ENCODE measurements at regions not wholly inside any gene's neighbourhood (a gene's known extent, or its start where the extent isn't known, plus 50 kb on each side); places are given as distances from the start of the nearest gene placed in this dataset.

DNA sequence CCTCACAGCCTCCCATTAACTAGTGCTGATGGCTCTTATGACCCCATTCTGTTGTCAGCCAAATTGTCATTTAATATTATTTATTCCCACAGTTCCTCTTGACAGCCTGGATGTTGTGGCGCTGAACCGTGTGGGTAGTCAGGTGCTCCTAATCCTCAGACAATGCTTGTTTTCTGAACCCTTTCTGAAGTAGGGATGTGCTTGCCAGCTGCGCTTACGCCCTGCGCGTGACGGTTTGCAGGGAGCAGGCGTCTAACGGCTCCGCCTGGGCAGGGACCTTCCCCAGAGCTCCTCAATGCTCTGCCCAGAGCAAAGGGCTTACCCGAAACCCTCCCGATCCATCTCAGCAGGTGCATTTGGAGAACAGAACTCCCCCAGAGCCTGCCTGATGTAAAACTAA is 358.2 kb upstream of the MYT1L start:
- Histone ChIP-seq H3K4me1 (ENCODE audit: control insufficient read depth in 5 of 5, insufficient read depth in 5 of 5, low read length in 5 of 5) (no peaks in the 10 kb centered on the region), H3K4me3 (ENCODE audit: low read depth in 1 of 5, low read length in 5 of 5) (no peak overlapping the region), H3K27ac (ENCODE audit: low read depth, low read length) (no peak overlapping the region), H3K9ac (ENCODE audit: low read length in 5 of 5) (no peak overlapping the region), H3K36me3 (ENCODE audit: control insufficient read depth in 5 of 5, insufficient read depth in 5 of 5, low read length in 5 of 5) (no peaks in the 10 kb centered on the region), H3K9me3 (ENCODE audit: control insufficient read depth in 5 of 5, low read length in 5 of 5) (no peaks in the 10 kb centered on the region), H3K27me3 (ENCODE audit: control insufficient read depth in 5 of 5, insufficient read depth in 4 of 5, low read length in 5 of 5) (peaks cover 9 to 20% (median 15%) of the 10 kb centered on the region in 5 donors)

DNA sequence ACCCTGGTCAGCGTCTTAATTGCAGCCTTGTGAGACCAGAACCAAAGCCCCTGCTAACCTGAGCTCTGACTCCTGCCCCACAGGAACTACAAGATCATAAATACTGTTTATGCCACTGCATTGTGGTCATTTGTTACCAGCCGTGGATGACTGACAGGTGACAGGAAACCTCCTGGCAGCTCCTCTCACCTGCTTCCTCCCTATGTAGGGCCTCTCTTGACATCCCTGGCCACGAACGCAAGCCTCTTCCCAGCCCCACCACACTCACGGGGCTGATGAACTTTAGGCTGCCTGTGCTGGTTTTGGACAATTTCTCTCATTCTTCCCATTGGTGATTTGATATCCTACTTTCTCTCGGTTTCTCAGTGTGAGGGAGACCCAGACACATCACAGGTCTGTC is 357.2 kb upstream of the MYT1L start:
- no peaks in the 10 kb centered on the region for H3K4me1 ChIP-seq (ENCODE audit: control insufficient read depth in 5 of 5, insufficient read depth in 5 of 5, low read length in 5 of 5)

DNA sequence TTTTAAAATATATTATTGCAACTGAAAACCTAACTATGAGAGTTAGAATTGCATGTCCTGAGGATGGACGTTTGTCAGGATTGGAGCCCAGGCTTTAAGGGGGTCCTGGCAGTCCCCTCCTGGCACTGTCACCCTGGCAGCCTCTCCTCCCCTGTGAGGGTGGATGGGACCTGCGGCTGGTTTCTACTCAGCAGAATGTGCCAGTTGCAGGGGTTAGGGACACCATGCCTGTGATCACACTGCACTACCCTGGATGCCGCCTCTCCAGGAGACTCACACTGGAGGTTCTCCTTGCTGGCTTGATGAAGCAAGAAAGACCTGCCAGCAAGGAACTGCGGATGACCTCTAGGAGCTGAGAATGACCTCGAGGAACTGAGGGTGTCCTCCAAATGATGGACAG is 356.7 kb upstream of the MYT1L start:
- Histone ChIP-seq H3K27ac (ENCODE audit: low read depth, low read length) (no peak overlapping the region), H3K4me1 (ENCODE audit: control insufficient read depth in 5 of 5, insufficient read depth in 5 of 5, low read length in 5 of 5) (no peaks in the 10 kb centered on the region), H3K9me3 (ENCODE audit: control insufficient read depth in 5 of 5, low read length in 5 of 5) (no peaks in the 10 kb centered on the region), H3K9ac (ENCODE audit: low read length in 5 of 5) (no peak overlapping the region), H3K27me3 (ENCODE audit: control insufficient read depth in 5 of 5, insufficient read depth in 4 of 5, low read length in 5 of 5) (peaks cover 3 to 18% (median 9%) of the 10 kb centered on the region in 5 donors), H3K36me3 (ENCODE audit: control insufficient read depth in 5 of 5, insufficient read depth in 5 of 5, low read length in 5 of 5) (no peaks in the 10 kb centered on the region), H3K4me3 (ENCODE audit: low read depth in 1 of 5, low read length in 5 of 5) (no peak overlapping the region)

More for the DNA sequence above, 357.2 kb upstream of the MYT1L start:
- Histone ChIP-seq H3K4me3 (ENCODE audit: low read depth in 1 of 5, low read length in 5 of 5) (no peak overlapping the region), H3K9ac (ENCODE audit: low read length in 5 of 5) (no peak overlapping the region), H3K36me3 (ENCODE audit: control insufficient read depth in 5 of 5, insufficient read depth in 5 of 5, low read length in 5 of 5) (no peaks in the 10 kb centered on the region), H3K9me3 (ENCODE audit: control insufficient read depth in 5 of 5, low read length in 5 of 5) (no peaks in the 10 kb centered on the region), H3K27ac (ENCODE audit: low read depth, low read length) (no peak overlapping the region), H3K27me3 (ENCODE audit: control insufficient read depth in 5 of 5, insufficient read depth in 4 of 5, low read length in 5 of 5) (peaks cover 5 to 18% (median 13%) of the 10 kb centered on the region in 5 donors)

DNA sequence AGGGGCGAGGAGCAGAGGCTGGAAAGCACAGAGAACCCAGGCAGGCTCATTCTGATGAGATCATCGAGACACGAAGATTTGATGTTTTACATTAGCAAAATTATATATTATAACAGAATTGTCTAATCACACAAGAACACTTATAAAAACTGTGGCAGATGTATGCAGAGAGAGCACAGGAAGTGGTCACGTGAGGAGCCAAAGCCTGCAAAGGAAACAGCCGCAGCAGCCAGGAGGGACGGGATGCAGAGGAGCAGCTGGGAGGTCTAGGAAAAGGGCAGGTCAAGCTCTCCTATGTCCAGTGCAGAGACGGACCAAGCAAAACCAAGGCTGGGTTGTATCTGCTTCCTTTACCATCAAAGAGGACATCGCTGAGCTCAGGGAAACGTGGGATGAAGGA is 355.1 kb upstream of the MYT1L start:
- H3K4me1 ChIP-seq (ENCODE audit: control insufficient read depth in 5 of 5, insufficient read depth in 5 of 5, low read length in 5 of 5) = no peaks in the 10 kb centered on the region
- H3K9me3 ChIP-seq (ENCODE audit: control insufficient read depth in 5 of 5, low read length in 5 of 5) = no peaks in the 10 kb centered on the region
- H3K9ac ChIP-seq (ENCODE audit: low read length in 5 of 5) = no peak overlapping the region
- peaks cover 0 to 14% (median 10%) of the 10 kb centered on the region in 5 donors for H3K27me3 ChIP-seq (ENCODE audit: control insufficient read depth in 5 of 5, insufficient read depth in 4 of 5, low read length in 5 of 5)
- no peak overlapping the region for H3K27ac ChIP-seq (ENCODE audit: low read depth, low read length)
- no peaks in the 10 kb centered on the region for H3K36me3 ChIP-seq (ENCODE audit: control insufficient read depth in 5 of 5, insufficient read depth in 5 of 5, low read length in 5 of 5)
- H3K4me3 ChIP-seq (ENCODE audit: low read depth in 1 of 5, low read length in 5 of 5) = no peak overlapping the region

DNA sequence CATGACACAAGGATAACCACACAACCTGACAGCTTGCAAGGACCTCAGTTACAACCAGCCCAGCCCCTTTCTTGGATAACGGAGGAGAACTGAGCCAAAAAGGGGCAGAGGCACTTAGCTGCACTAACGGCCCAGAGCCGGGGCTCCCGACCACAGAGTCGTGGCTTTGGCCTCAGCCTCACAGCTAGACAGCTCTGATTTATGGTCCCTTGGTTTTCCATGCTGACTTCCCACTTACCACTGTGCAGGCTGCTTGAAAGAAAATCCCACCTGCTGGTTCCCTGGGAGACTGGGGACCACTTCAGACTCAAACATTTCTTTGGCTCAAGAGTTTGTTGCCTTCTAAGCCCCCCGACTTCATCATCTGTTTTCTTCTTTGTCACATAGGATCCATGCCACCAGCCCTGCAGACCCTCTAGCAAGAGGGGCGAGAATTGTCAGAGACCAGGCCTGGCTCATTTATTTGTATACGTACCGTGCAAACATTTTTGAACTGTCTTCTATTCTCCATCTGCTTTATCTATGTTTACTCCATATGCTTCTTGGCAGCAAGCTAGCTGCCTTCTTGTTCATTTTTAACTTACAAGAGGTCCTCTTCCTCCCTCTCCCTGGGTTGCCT is 352.6 kb upstream of the MYT1L start:
- Histone ChIP-seq H3K4me1 (ENCODE audit: control insufficient read depth in 5 of 5, insufficient read depth in 5 of 5, low read length in 5 of 5) (no peaks in the 10 kb centered on the region), H3K9ac (ENCODE audit: low read length in 5 of 5) (no peak overlapping the region), H3K27ac (ENCODE audit: low read depth, low read length) (no peak overlapping the region), H3K36me3 (ENCODE audit: control insufficient read depth in 5 of 5, insufficient read depth in 5 of 5, low read length in 5 of 5) (no peaks in the 10 kb centered on the region), H3K4me3 (ENCODE audit: low read depth in 1 of 5, low read length in 5 of 5) (no peak overlapping the region), H3K27me3 (ENCODE audit: control insufficient read depth in 5 of 5, insufficient read depth in 4 of 5, low read length in 5 of 5) (peaks cover 0 to 10% (median 0%) of the 10 kb centered on the region in 5 donors), H3K9me3 (ENCODE audit: control insufficient read depth in 5 of 5, low read length in 5 of 5) (no peaks in the 10 kb centered on the region)

DNA sequence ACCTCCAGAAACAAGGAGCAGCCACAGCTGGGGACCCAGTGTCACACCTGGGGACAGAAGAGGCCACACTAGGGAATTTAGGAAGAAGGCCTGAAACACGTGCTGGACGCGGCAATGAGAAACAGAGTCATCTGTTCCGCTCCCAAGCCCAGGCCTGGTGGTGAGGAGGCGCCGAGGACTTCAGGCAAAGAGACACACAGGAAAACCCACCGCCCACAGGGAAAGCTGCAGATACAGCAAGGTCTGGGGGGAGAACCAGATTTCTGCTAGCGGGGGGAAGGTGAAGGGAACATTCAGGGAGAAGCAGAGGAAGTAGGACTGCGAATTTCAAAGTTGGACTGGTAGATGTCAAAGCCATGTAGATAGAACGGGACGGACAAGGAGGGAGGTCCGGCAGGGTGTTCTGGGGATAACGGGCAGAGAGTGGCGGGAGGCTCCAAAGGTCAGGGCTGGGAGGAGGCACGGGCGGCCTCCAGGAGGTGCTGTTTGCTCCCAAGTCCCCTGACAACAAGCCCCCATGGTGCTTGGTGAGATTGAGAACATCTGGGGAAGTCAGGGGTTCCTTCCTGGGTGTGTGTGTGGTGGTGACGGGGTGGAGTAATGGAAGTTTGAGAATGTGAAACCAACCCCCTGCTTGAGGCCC is 351.7 kb upstream of the MYT1L start:
- H3K9ac ChIP-seq (ENCODE audit: low read length in 5 of 5) = no peak overlapping the region
- no peak overlapping the region for H3K27ac ChIP-seq (ENCODE audit: low read depth, low read length)
- H3K4me3 ChIP-seq (ENCODE audit: low read depth in 1 of 5, low read length in 5 of 5) = no peak overlapping the region
- peaks cover 0 to 6% (median 0%) of the 10 kb centered on the region in 5 donors for H3K27me3 ChIP-seq (ENCODE audit: control insufficient read depth in 5 of 5, insufficient read depth in 4 of 5, low read length in 5 of 5)
- H3K36me3 ChIP-seq (ENCODE audit: control insufficient read depth in 5 of 5, insufficient read depth in 5 of 5, low read length in 5 of 5) = no peaks in the 10 kb centered on the region
- no peaks in the 10 kb centered on the region for H3K4me1 ChIP-seq (ENCODE audit: control insufficient read depth in 5 of 5, insufficient read depth in 5 of 5, low read length in 5 of 5)
- H3K9me3 ChIP-seq (ENCODE audit: control insufficient read depth in 5 of 5, low read length in 5 of 5) = no peaks in the 10 kb centered on the region

DNA sequence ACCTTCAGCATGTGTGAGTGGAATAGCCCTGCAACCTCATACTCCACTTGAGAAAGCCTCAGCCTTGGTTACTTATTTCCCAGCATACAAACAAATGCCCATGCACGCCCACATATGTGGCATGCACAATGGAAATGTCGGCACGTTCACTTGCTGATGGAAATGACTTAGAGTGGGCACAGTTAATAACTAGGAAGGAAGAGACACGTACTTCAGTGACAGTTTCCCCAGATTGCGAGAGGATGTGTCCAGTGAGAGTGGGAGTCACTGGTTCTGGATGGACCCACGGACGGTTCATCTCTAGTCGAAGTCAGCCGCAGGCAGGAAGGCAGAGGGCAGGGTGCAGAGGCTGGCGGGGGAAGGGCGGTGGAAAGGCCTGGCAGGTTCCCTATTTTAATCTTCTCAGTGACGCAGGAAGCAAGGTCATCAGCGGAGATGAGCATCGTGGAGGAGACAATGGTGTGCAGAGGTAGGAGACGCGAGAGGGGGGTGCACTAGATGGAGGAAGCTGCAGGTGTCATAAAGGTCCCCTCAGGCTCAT is 350.7 kb upstream of the MYT1L start:
- Histone ChIP-seq H3K27me3 (ENCODE audit: control insufficient read depth in 5 of 5, insufficient read depth in 4 of 5, low read length in 5 of 5) (peaks cover 0 to 6% (median 0%) of the 10 kb centered on the region in 5 donors), H3K9me3 (ENCODE audit: control insufficient read depth in 5 of 5, low read length in 5 of 5) (no peaks in the 10 kb centered on the region), H3K4me3 (ENCODE audit: low read depth in 1 of 5, low read length in 5 of 5) (no peak overlapping the region), H3K27ac (ENCODE audit: low read depth, low read length) (no peak overlapping the region), H3K4me1 (ENCODE audit: control insufficient read depth in 5 of 5, insufficient read depth in 5 of 5, low read length in 5 of 5) (no peaks in the 10 kb centered on the region), H3K36me3 (ENCODE audit: control insufficient read depth in 5 of 5, insufficient read depth in 5 of 5, low read length in 5 of 5) (no peaks in the 10 kb centered on the region), H3K9ac (ENCODE audit: low read length in 5 of 5) (no peak overlapping the region)

DNA sequence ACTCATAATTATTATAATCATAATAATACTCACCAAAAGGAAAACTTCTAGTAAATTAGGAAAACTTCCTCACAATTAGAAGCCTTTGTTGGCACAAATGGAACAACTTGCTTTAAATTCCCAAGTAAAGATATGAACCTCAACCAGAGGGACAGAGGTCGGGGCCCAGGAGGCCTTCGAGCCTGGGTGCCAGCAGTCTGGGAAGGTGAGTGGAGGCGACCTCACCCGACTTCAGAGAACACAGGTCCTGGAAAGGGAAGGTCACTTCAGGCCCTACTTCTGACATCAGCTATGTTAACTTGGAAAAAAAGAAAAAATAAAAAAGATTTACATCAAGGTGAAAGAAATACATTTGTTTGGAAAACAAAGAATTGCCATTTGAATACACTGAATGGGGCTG is 350.0 kb upstream of the MYT1L start:
- Histone ChIP-seq H3K4me1 (ENCODE audit: control insufficient read depth in 5 of 5, insufficient read depth in 5 of 5, low read length in 5 of 5) (no peaks in the 10 kb centered on the region), H3K9ac (ENCODE audit: low read length in 5 of 5) (no peak overlapping the region), H3K27ac (ENCODE audit: low read depth, low read length) (no peak overlapping the region), H3K27me3 (ENCODE audit: control insufficient read depth in 5 of 5, insufficient read depth in 4 of 5, low read length in 5 of 5) (peaks cover 0 to 6% (median 0%) of the 10 kb centered on the region in 5 donors), H3K9me3 (ENCODE audit: control insufficient read depth in 5 of 5, low read length in 5 of 5) (no peaks in the 10 kb centered on the region), H3K36me3 (ENCODE audit: control insufficient read depth in 5 of 5, insufficient read depth in 5 of 5, low read length in 5 of 5) (no peaks in the 10 kb centered on the region), H3K4me3 (ENCODE audit: low read depth in 1 of 5, low read length in 5 of 5) (no peak overlapping the region)

DNA sequence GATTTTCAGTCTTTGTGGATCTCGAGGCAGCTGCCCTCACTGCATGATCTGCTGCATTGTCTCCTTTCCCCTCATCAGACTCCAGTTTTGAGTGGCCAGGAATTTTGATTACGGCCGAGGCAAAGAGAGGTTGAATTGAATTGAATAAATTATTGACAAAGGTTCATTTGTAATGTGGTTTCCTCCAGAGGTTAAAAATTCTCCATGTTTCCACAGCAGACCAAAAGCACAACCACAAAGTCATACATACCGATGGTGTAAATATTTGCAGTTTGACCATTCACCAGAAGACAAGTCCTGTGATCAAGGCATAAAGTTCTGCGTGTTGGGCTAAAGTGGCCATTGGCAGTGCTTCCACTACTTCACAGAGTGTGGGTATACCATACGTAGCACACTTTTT is 343.8 kb upstream of the MYT1L start:
- H3K4me3 ChIP-seq (ENCODE audit: low read depth in 1 of 5, low read length in 5 of 5) = no peak overlapping the region
- H3K27ac ChIP-seq (ENCODE audit: low read depth, low read length) = no peak overlapping the region
- H3K4me1 ChIP-seq (ENCODE audit: control insufficient read depth in 5 of 5, insufficient read depth in 5 of 5, low read length in 5 of 5) = no peaks in the 10 kb centered on the region
- no peaks in the 10 kb centered on the region for H3K27me3 ChIP-seq (ENCODE audit: control insufficient read depth in 5 of 5, insufficient read depth in 4 of 5, low read length in 5 of 5)
- H3K9ac ChIP-seq (ENCODE audit: low read length in 5 of 5) = no peak overlapping the region
- H3K36me3 ChIP-seq (ENCODE audit: control insufficient read depth in 5 of 5, insufficient read depth in 5 of 5, low read length in 5 of 5) = no peaks in the 10 kb centered on the region
- H3K9me3 ChIP-seq (ENCODE audit: control insufficient read depth in 5 of 5, low read length in 5 of 5) = no peaks in the 10 kb centered on the region

DNA sequence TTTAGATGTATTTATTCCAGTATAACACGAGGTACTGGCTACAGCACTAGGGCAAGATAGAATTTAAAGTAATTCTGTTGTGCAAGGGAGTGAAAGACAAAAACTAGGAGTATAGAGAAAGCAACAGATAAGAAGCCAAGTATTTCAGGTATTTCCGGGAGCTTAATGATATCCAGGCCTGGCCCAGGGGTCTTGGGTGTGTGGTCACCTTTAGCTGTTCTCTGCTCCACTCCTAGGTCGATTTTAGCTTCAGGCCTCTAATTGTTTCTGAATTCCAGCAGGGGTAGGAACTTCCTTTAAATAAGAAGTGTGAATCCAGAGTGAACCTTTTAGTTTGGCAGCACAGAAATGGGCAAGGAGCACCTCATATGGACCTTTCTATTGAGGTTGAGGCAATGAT is 342.3 kb upstream of the MYT1L start:
- H3K27ac ChIP-seq (ENCODE audit: low read depth, low read length) = no peak overlapping the region
- H3K4me1 ChIP-seq (ENCODE audit: control insufficient read depth in 5 of 5, insufficient read depth in 5 of 5, low read length in 5 of 5) = no peaks in the 10 kb centered on the region
- no peaks in the 10 kb centered on the region for H3K9me3 ChIP-seq (ENCODE audit: control insufficient read depth in 5 of 5, low read length in 5 of 5)
- peaks cover 0 to 6% (median 0%) of the 10 kb centered on the region in 5 donors for H3K27me3 ChIP-seq (ENCODE audit: control insufficient read depth in 5 of 5, insufficient read depth in 4 of 5, low read length in 5 of 5)
- H3K4me3 ChIP-seq (ENCODE audit: low read depth in 1 of 5, low read length in 5 of 5) = no peak overlapping the region
- no peaks in the 10 kb centered on the region for H3K36me3 ChIP-seq (ENCODE audit: control insufficient read depth in 5 of 5, insufficient read depth in 5 of 5, low read length in 5 of 5)
- no peak overlapping the region for H3K9ac ChIP-seq (ENCODE audit: low read length in 5 of 5)
